ENCODE measurements at regions not wholly inside any gene's neighbourhood (a gene's known extent, or its start where the extent isn't known, plus 50 kb on each side); places are given as distances from the start of the nearest gene placed in this dataset.

DNA sequence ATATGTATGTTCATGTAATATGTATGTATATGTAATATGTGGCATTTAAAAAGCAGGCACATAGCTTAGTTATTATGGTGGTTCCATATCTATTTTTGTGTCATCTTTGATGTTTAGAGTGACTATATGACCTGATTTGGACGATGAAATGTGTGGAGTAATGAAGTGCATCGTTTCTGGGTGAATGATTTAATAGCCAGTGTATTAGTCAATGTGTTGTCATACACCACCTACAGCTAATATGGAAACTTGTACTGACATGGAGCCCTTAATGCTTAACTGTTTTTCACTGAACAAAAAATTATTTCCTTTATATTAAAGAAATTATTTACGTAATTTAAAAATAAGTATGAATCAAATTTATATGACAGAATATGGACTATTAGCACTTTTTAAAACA lies 292.3 kb upstream of the FSTL5 start:
- no peak for DNase-seq

DNA sequence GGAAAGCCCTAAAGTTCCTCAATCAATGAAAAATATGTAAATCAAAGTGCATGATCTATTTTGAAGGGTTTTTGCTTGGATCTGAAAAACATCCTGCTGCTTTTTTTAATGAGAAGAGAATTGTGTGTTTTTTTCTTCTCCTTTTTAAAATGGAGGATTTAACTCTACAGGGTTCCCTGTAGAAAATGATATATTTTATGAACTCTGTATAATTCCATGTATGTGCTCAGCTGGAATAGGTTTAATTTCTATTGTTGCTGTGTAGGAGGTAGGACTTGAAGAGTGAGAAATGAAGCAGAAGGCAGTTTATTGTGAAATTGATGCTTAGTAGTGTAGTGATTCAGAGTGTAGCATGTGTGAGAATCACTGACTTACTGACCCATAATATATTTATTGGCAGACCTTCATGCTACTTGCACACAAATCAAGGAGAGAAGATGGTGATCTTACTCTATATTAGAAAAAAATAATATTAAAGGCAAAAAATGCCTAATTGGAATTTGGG lies 286.8 kb upstream of the FSTL5 start:
- DNase-seq, result no peak

DNA sequence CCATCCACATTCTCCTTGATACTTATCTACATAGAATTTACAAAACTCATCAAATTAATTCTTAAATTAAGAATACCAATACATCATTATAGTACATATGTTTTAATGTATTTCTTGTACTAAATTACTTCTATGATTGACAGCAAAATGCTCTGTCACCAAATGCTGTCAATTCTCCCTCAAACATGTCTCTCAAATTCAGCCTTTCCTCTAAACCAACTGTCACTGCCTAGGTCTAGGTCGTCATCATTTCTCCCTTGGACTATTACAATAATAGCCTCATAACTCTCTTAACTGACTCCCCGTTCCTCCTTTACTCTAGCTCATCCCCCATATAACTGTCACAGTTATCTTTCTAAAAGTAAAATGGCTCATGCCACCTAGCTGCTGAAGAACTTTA lies 279.7 kb upstream of the FSTL5 start:
- DNase-seq, result no peak

DNA sequence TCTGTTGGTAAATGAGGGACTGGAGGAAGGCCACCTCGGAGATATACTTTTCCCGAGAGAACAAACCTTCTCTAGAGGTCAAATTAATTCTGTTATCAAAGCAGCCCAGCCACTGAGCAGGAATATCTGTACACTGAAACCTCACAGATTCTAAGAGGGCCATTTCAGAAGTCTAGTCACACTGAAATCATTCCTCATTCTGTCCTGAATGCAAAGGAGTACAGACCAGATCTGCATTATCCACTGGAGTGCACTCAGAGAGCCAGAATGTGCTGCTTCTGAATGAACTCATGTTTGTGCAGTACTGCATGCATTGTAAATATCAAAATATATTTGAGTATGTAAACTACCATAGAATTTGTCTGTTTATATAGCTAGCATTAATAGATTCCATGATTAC lies 278.3 kb upstream of the FSTL5 start:
- no peak for DNase-seq

DNA sequence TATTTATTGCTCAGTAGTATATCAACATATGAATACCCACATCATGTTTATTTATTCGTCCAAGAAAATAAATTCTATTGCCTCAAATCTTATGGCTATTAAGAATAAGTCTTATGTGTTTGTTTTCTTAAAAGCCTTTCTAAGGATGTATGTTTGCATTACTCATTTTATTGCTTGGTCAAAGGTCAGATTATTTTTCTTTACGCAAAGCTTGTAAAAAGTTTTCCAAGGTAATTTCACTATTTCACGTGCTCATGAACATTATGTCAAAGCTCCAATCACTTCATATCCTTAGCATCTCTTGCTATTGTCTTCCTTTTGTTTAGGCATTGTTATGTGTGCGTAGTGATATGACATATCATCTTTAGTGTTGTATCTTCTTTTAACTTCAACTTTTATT lies 258.5 kb upstream of the FSTL5 start:
- DNase-seq, result no peak

DNA sequence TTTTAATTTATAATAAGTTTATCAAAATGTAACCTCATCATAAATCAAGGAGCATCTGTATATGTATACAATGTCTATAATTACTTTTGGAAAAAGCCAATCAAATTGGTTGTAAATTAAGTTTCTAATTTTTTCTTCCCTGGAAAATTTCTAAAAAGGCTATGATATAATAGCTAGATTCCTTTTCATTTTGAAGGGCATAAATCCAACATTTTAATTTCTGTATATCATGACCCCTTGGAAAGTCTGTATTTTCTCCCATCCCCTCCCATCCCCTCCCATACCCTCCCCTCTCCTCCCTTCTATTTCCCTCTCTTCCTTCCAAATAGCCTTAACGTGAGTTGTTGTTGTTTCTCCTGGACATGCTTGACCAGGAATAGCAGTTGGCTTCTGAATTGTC lies 247.1 kb upstream of the FSTL5 start:
- no peak for DNase-seq

DNA sequence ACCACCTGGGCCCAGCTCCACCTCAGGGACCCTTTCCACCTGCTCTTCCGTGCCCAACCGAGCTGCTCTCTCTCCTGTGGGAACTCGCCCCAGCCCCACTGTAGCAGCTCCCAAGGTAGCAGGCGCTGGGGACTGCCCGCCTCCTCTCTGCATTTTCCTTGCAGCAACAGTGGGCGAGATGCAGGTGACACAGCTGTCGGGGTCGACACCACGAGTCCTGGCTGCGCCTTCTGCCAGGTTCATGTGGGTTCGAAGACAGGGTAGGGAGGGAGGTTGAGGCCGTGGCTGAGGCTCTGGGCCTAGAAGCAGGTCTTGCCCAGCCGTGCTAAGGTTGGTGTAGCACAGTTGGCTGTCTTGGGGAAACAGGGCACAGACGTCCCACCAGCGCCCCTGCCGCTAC lies 245.2 kb upstream of the FSTL5 start:
- no peak for DNase-seq

DNA sequence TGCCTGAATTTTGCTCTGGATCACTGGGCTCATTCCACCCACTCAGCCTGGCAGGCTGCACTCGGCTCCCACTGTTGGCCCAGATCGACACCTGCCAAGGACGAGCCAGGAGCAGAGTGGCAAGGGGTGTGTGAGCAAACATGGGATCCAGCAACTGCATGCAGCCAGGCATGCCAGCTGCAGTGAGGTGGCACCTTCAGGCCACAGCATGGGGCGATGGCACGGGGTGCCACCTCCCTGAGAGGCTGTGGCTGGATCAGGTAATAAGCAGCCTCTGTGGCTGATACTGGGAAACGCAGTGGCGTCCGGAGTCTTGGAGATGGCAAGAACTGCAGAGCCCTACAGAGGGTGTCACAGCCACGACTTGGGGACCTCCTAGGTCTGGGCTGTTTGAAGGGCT lies 244.5 kb upstream of the FSTL5 start:
- no peak for DNase-seq

DNA sequence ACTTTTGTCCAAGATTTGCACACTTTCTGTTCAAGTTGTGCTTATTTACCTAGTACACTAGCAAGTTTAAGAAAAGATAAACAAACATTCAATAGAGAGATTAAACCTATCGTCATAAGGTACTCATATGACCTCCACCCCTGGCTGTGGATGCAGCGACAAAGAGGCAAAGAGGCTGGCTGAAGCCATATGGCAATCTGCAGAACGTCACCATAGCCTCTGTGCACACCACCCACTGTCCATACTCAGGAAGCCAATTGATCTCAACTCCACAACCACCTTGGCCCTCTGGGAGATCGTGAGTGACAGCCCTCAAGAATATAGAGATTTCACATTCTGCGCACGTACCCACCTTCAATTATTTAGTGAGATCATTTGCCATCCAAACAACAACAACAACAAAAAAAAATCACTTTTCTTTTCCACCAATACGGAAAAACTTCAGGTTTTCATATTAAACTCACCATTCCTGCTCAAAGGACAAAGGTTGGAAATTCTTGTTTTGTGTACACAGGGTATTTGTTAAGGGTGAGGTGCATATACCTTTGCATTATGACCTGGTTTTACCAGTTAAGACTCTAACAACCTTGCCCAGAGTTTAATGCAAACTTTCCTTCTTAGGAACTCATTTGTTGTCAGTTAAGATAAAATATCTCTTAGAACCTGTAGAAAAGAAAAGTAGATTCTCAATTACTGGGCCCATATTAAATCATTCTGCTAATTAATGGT lies 243.0 kb upstream of the FSTL5 start:
- no peak for DNase-seq

DNA sequence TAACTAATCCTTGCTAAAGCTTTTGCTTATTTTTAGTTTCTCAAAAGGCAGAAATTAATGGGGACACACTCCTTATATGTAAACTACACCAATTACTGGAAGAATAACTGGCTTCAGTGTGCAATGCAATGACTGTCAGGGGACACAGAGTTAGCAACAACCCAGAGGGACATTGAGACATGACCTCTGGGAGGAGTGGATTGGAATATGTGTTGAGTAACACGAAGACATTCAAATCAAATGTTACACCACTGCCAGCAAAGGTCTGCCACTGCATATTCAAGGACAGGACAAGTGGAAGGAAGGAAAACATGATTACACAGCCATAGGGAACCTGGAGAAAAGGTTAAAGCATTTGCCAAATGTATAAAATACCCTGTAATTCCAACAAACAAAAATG lies 240.1 kb upstream of the FSTL5 start:
- DNase-seq, result no peak

DNA sequence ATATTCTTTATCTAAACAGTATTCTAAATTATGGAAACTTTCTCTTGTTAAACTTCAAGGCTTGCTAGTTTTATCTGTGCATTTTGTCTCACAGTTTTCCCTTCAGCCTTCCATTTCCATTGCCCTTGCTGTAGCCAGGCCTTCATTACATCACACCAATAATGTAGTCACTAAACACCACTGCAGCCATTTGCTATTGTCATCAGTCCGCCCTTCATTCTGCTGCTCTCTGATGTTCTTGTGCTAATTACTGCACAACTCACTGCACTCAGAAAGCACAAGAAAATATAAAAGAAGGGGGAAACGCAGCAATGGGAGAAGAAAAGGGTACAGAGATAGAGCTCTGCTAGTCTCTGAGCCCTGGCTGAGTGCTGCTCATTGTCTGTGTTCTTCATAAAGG lies 239.6 kb upstream of the FSTL5 start:
- no peak for DNase-seq

DNA sequence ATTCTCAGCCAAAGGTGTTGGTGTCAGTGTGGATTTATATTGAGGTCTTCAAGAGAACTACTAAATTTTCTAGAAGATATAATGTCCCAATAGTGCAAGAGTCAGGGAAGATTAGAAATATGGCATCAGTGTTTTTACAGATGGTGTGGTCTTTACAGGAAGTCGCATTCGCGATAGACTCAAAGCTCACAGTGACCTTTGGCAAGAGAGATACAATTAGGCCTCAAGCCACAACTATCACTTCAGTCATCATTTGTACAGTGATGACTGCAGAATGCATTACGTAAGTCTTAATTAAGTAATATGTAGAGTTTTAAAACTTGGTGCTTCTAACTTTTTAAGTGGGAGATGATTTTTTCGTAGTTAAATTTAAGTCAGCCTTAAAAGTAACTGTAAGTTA lies 237.2 kb upstream of the FSTL5 start:
- DNase-seq, result no peak

DNA sequence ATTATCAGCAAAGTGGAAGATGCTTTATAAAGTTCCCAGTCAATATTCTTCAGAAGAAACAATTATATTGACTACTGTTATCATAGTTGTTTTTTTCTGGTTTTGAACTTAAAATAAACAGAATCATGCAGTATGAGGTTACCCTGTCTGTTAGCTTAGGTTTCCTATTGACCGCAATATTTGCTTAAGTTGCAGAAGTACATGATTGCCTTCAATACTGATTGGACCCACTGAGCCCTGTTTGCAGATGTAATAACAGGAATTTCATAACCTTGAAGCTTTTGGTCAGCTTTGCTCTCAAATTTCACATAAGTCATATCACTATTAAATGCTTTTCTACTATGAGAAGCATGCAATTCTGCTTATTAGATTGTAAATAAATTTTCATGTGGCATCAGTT lies 229.1 kb upstream of the FSTL5 start:
- DNase-seq, result no peak

DNA sequence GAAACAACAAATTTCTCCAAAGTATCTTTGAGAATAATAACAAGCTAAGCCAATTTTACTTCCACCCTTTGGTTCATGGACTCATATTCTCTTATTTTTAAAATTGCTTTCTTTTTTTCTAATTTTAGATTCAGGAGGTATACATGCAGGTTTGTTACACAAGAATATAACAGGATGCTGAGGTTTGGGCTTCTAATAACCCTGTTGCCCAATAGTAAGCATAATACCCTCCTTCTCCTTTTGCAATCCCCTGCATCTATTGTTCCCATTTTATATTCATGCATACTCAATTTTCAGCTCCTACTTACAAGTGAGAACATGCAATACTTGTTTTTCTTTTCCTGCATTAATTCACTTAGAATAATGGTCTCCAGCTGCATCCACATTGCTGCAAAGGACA lies 202.3 kb upstream of the FSTL5 start:
- DNase-seq, result no peak

DNA sequence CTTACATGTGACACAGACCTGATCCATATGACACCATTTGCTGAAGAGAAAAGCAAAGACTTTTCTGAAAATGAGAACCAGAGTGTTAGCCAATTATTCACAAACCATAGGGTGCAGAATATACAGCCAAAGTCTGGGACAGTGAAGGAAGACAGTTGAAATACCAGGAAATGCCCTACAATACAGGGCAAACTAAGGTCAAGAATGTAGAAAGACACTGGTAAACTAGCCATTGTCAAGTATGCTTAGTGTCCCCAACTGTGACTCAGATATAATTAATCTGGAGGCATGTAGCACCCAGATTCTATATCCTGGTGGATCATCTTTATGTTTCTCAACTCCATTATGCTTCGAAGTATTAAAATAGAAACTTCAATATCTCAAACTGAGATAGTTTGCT lies 200.9 kb upstream of the FSTL5 start:
- no peak for DNase-seq

DNA sequence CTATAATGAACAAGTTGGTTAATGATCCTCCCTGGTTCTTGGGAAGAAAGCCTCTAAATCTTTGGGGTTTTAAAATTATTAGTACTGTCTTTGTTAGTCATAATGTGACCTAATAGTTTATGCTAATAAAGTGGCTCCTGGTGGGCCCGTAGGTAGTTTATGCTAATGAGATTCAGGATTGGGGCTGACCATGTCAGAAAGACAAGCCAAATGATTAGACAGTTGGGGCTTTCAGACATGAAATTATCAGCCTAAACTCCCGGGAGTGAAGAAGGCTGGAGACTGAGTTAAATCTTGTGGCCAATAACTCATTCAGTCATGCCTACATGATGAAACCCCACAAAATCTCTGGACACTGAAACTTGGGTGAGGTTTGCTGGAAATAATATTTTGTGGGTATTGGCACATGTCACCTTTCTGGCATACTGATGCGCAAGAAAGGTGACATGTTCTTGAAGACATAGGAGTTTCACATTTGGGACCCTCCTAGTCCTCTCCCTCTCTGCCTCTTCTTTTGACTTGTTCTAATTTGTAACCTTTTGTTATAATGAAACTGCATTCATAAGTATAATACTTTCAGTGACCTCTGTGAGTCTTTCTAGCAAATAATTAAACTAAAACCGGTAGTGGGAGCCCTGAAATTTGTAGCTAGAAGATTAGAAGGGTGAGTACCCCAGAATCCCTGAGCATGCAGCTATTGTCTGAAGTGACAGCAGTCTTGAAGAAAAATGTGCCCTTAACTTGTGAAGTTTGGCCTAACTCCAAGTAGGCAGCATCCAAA lies 196.8 kb upstream of the FSTL5 start:
- DNase-seq, result no peak

DNA sequence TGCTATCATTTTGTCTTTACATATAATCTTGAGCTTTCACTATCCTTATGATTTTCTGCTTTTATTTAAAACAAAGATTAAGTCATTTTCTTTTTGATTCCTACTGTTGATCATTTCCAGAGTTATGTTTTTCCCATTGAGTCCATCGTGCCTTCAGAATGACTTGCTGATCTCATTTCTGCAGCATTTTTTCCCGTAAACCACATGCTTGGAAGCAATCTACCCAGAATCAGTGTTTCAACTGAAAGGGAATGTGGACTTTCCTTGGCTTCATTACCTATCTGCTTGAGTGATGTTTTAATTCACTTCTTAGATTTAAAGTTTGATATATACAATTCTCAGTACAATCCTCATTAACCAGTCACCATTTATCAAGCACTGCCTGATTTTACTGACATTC lies 192.4 kb upstream of the FSTL5 start:
- no peak for DNase-seq

DNA sequence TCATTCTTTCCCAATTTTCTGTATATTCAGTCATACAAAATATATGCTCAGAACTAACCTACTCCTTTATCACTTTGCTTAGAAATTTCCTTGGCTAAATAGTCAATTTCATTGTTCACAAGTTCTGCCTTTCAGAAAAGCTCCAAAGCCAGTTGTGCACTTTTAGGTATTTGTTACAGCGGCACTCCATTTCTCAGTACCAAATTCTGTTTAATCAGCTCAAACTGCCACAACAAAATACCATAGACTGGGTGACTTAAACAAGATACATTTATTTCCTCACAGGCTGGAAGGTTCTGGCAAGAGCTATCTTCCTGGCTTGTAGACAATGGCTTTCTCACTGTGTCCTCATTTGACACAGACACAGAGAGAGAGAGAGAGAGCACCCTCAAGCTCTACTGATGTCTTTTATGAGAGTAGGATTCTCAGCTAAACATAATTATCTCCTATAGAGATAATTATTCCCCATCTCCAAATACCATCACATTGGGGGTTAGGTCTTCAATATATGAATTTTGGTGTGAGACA lies 188.8 kb upstream of the FSTL5 start:
- no peak for DNase-seq

DNA sequence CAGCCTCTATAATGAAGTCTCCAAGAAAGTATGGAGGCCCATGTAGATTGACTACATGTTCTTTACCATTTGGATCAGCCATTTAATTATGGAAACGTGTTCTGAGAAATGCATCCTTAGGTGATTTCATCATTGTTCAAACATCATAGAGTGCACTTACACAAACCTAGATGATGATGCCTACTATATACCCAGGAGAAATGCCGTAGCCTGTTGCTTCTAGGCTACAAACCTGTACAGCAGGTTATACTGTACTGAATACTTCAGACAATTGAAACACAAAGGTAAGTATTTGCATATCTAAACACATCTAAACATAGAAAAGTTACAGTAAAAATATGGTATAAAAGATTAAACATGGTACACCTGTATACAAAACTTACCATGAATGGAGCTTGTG lies 186.5 kb upstream of the FSTL5 start:
- no peak for DNase-seq

DNA sequence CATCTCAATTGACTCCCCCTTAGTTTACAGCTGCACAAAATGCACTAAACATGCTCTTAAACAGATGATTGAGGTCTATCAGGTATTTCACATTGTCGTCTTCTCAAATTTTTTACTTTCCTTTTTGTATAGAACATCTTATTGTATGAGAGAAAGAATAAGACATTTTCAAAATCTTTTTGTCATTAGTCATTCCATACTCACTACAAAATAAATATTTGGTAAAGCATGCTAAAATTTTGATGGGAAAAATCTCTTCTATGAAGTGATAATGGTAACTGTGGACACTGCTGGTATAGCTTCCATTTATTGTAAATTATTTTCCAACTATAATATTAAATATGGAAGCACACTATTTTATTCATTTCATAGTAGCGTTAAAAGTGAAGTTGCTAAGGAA lies 185.6 kb upstream of the FSTL5 start:
- no peak for DNase-seq

DNA sequence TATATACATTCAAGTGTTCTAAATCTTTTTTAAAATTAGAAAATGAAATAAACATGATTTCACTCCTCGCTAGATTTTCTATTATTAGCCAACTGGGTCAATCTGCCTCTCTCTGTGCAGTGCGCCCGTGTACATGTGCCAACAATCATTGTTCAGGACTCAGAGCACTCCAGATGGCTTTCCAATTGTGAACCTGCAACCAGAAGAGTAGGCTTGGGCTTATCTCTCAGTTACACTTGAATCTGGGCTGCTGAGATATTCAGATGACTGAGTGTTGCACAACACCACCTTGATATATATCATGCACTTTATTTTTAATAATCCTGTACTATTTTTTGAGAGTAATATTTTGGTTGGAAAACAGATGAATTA lies 184.0 kb upstream of the FSTL5 start:
- no peak for DNase-seq

DNA sequence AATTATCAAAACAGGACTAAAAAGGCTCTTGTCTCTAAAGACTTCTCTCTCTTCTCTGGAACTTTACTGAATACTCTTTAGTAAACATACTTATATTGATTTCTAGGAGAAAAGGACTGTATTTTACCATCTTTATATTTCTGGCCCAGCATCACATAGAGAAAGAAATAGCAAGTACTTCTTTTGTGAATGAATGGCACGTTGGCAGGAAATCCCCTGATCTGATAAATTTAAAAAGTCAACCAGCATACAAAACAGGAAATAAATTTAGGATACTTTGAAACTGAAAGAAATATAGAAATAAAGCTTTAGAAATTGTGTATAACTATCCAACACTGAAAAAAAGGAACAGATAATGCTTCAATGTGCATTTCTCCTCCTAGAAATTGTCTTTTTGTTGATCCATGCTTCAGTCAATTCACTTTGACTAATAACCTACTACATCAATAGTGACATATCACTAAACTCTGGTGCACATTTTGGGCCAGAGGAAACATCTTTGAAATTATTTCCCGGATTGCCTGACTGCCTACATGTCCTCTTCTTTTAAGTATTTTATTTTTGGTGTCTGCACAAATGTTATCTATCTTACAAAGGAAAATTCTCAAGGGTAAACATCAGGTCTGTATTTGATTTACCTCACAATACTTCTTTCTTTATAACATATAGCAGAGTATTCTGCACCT lies 183.5 kb upstream of the FSTL5 start:
- no peak for DNase-seq

DNA sequence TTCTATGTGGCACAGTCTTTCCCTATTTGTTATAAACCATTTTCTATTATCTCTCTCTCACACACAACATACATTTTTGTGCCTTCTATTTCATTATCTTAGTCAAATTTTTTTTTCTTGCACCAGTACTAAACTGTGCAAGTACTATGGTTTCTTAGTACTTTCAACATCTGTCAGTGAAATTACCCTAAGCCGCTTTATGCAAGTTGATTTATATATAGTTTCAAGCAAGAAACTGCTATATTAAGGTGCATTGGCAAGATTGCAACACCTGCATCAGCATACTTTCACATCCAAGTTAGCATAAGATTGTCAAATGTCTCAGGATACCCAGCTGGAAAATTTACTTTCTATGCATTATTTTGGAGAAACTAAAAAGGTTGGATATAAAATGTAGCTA lies 180.2 kb upstream of the FSTL5 start:
- no peak for DNase-seq

DNA sequence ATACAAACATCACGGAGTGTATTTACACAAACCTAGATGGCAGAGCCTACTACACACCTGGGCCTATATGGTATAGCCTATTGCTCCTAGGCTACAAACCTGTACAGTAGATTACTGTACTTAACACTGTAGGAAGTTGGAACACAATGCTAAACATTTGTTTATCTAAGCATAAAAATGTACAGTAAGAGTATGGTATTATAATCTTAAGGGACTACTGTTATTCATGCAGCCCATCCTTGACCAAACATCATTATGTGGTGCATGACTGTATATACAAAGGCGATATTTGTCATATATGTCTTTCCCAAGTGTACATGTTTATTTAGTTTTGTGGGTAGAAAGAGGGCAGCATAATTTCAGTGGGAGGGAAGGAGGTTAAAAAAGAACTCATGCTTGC lies 177.7 kb upstream of the FSTL5 start:
- no peak for DNase-seq
